NB4 (cell line): ENCODE measurements at regions not wholly inside any gene's neighbourhood (a gene's known extent, or its start where the extent isn't known, plus 50 kb on each side); places are given as distances from the start of the nearest gene placed in this dataset.

Source experiments
- POLR2A ChIP-seq: IDR thresholded peaks from 2 replicates; pipeline ENCODE4 v1.6.1; 2011; ENCODE audit warnings: mild to moderate bottlenecking; ENCODE audit not compliant: insufficient read length; ENCODE audit errors: extremely low read depth
- TF ChIP-seq, protein P1 (sequence below): IDR thresholded peaks from one replicate; pipeline ENCODE4 v1.5.1; 2012; ENCODE audit warnings: low read depth, low read length
- TF ChIP-seq, protein P2 (sequence below): IDR thresholded peaks from 2 replicates; pipeline ENCODE4 v1.6.1; 2011; ENCODE audit warnings: low read depth, low read length

- TF ChIP-seq, protein P1, sequence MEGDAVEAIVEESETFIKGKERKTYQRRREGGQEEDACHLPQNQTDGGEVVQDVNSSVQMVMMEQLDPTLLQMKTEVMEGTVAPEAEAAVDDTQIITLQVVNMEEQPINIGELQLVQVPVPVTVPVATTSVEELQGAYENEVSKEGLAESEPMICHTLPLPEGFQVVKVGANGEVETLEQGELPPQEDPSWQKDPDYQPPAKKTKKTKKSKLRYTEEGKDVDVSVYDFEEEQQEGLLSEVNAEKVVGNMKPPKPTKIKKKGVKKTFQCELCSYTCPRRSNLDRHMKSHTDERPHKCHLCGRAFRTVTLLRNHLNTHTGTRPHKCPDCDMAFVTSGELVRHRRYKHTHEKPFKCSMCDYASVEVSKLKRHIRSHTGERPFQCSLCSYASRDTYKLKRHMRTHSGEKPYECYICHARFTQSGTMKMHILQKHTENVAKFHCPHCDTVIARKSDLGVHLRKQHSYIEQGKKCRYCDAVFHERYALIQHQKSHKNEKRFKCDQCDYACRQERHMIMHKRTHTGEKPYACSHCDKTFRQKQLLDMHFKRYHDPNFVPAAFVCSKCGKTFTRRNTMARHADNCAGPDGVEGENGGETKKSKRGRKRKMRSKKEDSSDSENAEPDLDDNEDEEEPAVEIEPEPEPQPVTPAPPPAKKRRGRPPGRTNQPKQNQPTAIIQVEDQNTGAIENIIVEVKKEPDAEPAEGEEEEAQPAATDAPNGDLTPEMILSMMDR: no peak
- TF ChIP-seq, protein P2, sequence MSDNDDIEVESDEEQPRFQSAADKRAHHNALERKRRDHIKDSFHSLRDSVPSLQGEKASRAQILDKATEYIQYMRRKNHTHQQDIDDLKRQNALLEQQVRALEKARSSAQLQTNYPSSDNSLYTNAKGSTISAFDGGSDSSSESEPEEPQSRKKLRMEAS: no peak
- no peak for TF ChIP-seq POLR2A
Measured at GRCh38 chrX:7432901-7433300, 284.9 kb upstream of the PUDP start.
